ENCODE measurements at regions not wholly inside any gene's neighbourhood (a gene's known extent, or its start where the extent isn't known, plus 50 kb on each side); places are given as distances from the start of the nearest gene placed in this dataset.

DNA sequence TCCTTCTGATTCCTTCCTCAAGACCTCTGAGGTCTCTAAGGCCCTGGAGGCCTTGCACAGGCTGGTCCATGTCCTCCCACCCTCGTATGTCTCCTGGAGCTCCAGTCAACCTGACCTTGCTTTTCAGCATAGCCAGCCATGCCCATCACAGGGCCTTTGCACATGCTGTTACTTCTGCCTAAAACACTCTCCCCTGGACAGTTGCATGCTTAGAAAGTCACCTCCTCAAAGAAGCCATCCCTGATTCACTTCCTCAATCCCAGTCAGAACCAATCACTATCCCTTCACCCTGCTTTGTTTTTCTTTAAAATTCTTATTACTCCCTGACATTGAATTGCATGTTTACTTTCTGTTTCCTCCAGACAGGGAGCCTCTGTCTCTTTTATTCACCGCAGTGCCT lies 322.1 kb upstream of the CCL2 start:
- TF ChIP-seq POLR2A (IDR thresholded peaks at IDR 0.05) (no peak), CTCF (IDR thresholded peaks at IDR 0.05) (no peak)

All from Peyer's patch (tissue), 4 donors.